ENCODE measurements at regions not wholly inside any gene's neighbourhood (a gene's known extent, or its start where the extent isn't known, plus 50 kb on each side); places are given as distances from the start of the nearest gene placed in this dataset.
A peak's percentile ranks its signal among the peaks of the same experiment; 100 is the strongest.

DNA sequence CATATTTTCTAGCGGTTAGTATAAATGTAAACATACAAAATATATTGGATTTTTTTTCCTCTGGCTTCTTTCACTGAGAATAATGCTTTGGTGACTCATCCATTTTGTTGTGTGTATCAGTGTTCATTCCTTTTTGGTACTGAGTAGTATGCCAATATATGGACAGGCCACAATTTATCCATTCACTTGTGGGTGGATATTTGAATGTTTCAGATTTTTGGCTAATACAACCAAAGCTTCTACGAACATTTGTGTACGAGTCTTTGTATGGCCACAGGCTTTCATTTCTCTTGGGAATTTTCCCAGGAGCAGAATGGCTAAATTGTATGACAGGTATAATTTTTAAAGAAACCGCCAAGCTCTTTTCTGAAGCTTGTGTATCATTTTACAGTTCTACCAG lies 677.5 kb downstream of the HDGFL1 start:
- no peak overlapping the region for H3K4me3 ChIP-seq
- 46% methylated on average over 4 of the region's 4 CpGs for WGBS (ENCODE audit: missing lambda C conversion rate)
- H3K4me1 ChIP-seq = no peaks in the 10 kb centered on the region
- ATAC-seq (no peak), FAIRE-seq (no peak), DNase-seq (ENCODE audit: low read depth in 1 of 2, low spot score in 1 of 2) (no peak)
- CTCF ChIA-PET = no interaction called here
- no peak overlapping the region for H3K27ac ChIP-seq
- H3K9me3 ChIP-seq = no peaks in the 10 kb centered on the region
- POLR2A ChIA-PET = no interaction called here
- no peak overlapping the region for H3K4me2 ChIP-seq
- TF ChIP-seq NFE2L2 (conservative IDR thresholded peaks at IDR 0.05; ENCODE audit: low read length) (no peak), FOSL2 (IDR thresholded peaks at IDR 0.05) (no peak), FOSL2 (CRISPR knock-in tag; IDR thresholded peaks at IDR 0.05) (no peak), TFCP2L1 (CRISPR knock-in tag; IDR thresholded peaks at IDR 0.05) (no peak), ZFP36 (IDR thresholded peaks at IDR 0.05; ENCODE audit: borderline replicate concordance, partially characterized antibody) (no peak), HEYL (CRISPR knock-in tag; IDR thresholded peaks at IDR 0.05) (no peak), EHF (CRISPR knock-in tag; IDR thresholded peaks at IDR 0.05) (no peak), EP300 (IDR thresholded peaks at IDR 0.05) (no peak), RNF2 (IDR thresholded peaks at IDR 0.05; ENCODE audit: borderline replicate concordance, low read depth) (no peak), MYC (IDR thresholded peaks at IDR 0.05; ENCODE audit: borderline replicate concordance, low read length) (no peak), FOXS1 (CRISPR knock-in tag; IDR thresholded peaks at IDR 0.05) (no peak), NR3C1 (IDR thresholded peaks at IDR 0.05) (no peak)
- TF ChIP-seq, protein P1, sequence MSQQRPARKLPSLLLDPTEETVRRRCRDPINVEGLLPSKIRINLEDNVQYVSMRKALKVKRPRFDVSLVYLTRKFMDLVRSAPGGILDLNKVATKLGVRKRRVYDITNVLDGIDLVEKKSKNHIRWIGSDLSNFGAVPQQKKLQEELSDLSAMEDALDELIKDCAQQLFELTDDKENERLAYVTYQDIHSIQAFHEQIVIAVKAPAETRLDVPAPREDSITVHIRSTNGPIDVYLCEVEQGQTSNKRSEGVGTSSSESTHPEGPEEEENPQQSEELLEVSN (IDR thresholded peaks at IDR 0.05; ENCODE audit: borderline replicate concordance, low read depth) = no peak
- TF ChIP-seq, protein P2, sequence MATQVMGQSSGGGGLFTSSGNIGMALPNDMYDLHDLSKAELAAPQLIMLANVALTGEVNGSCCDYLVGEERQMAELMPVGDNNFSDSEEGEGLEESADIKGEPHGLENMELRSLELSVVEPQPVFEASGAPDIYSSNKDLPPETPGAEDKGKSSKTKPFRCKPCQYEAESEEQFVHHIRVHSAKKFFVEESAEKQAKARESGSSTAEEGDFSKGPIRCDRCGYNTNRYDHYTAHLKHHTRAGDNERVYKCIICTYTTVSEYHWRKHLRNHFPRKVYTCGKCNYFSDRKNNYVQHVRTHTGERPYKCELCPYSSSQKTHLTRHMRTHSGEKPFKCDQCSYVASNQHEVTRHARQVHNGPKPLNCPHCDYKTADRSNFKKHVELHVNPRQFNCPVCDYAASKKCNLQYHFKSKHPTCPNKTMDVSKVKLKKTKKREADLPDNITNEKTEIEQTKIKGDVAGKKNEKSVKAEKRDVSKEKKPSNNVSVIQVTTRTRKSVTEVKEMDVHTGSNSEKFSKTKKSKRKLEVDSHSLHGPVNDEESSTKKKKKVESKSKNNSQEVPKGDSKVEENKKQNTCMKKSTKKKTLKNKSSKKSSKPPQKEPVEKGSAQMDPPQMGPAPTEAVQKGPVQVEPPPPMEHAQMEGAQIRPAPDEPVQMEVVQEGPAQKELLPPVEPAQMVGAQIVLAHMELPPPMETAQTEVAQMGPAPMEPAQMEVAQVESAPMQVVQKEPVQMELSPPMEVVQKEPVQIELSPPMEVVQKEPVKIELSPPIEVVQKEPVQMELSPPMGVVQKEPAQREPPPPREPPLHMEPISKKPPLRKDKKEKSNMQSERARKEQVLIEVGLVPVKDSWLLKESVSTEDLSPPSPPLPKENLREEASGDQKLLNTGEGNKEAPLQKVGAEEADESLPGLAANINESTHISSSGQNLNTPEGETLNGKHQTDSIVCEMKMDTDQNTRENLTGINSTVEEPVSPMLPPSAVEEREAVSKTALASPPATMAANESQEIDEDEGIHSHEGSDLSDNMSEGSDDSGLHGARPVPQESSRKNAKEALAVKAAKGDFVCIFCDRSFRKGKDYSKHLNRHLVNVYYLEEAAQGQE (IDR thresholded peaks at IDR 0.05) = no peak
- TF ChIP-seq, protein P3, sequence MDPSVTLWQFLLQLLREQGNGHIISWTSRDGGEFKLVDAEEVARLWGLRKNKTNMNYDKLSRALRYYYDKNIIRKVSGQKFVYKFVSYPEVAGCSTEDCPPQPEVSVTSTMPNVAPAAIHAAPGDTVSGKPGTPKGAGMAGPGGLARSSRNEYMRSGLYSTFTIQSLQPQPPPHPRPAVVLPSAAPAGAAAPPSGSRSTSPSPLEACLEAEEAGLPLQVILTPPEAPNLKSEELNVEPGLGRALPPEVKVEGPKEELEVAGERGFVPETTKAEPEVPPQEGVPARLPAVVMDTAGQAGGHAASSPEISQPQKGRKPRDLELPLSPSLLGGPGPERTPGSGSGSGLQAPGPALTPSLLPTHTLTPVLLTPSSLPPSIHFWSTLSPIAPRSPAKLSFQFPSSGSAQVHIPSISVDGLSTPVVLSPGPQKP (IDR thresholded peaks at IDR 0.05; ENCODE audit: low read depth, low read length) = no peak

DNA sequence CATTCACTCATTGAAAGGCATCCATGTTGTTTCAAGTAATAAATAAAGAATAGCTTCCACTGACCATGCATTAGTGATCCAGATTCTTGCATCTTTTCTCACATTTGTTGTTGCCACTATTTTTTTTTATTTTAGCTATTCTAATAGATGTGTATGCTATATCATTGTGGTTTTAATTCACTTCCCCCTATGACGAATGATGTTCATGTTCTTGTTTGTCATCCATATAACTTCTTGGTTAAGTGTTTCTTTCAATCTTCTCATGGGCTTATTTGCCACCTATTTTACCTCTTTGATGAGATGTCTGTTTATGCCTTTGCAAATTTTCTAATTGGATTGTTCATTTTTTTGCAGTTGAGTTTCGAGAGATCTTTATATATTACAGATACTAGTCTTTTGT lies 681.2 kb downstream of the HDGFL1 start:
- WGBS (ENCODE audit: missing lambda C conversion rate) = 38% methylated on average over 2 of the region's 2 CpGs
- no peak for TF ChIP-seq EP300 (IDR thresholded peaks at IDR 0.05)
- TF ChIP-seq, protein P4, sequence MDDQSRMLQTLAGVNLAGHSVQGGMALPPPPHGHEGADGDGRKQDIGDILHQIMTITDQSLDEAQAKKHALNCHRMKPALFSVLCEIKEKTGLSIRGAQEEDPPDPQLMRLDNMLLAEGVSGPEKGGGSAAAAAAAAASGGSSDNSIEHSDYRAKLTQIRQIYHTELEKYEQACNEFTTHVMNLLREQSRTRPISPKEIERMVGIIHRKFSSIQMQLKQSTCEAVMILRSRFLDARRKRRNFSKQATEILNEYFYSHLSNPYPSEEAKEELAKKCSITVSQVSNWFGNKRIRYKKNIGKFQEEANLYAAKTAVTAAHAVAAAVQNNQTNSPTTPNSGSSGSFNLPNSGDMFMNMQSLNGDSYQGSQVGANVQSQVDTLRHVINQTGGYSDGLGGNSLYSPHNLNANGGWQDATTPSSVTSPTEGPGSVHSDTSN (IDR thresholded peaks at IDR 0.05) = no peak
- no peak for TF ChIP-seq ZNF302 (CRISPR knock-in tag; IDR thresholded peaks at IDR 0.05)
- no peak for TF ChIP-seq CBX8 (IDR thresholded peaks at IDR 0.05)
- no peak for TF ChIP-seq HEYL (CRISPR knock-in tag; IDR thresholded peaks at IDR 0.05)
- TF ChIP-seq SMC3 (IDR thresholded peaks at IDR 0.05) = no peak
- Histone ChIP-seq H3K4me2 (no peak overlapping the region), H3K27ac (no peak overlapping the region), H3K4me3 (no peak overlapping the region), H3K9me3 (no peaks in the 10 kb centered on the region), H3K4me1 (no peaks in the 10 kb centered on the region)
- FAIRE-seq (no peak), DNase-seq (ENCODE audit: low read depth in 1 of 2, low spot score in 1 of 2) (no peak), ATAC-seq (no peak)
- ChIA-PET CTCF (no interaction called here), POLR2A (no interaction called here)

DNA sequence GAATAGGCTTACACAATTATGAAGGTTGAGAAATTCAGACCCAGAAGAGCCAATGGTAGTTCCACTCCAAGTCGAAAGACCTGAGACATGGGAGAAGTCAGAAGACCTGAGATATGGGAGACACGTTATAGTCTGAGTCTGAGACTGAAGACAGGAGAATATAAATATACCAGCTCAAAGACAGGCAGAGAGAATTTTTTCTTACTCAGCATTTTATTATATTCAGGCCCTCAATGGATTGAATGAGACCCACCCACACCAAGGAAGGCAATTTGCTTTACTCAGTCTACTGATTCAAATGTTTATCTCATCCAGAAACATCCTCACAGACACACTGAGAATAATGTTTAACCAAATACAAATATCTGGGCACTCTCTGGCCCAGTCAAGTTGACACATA lies 693.5 kb downstream of the HDGFL1 start:
- DNase-seq (ENCODE audit: low read depth in 1 of 2, low spot score in 1 of 2) (no peak), FAIRE-seq (no peak), ATAC-seq (no peak)
- peak; percentile 74 for TF ChIP-seq MAFK (IDR thresholded peaks at IDR 0.05; ENCODE audit: partially characterized antibody)
- TF ChIP-seq, protein P3 (IDR thresholded peaks at IDR 0.05; ENCODE audit: low read depth, low read length) = no peak
- Histone ChIP-seq H3K9me3 (no peaks in the 10 kb centered on the region), H3K27ac (no peak overlapping the region), H3K4me3 (no peak overlapping the region), H3K4me2 (no peak overlapping the region), H3K4me1 (no peaks in the 10 kb centered on the region)
- ChIA-PET POLR2A (no interaction called here), CTCF (no interaction called here)
- 24% methylated on average over 2 of the region's 2 CpGs for WGBS (ENCODE audit: missing lambda C conversion rate)

Measured in A549 (cell line).